ENCODE measurements at regions not wholly inside any gene's neighbourhood (a gene's known extent, or its start where the extent isn't known, plus 50 kb on each side); places are given as distances from the start of the nearest gene placed in this dataset.

DNA sequence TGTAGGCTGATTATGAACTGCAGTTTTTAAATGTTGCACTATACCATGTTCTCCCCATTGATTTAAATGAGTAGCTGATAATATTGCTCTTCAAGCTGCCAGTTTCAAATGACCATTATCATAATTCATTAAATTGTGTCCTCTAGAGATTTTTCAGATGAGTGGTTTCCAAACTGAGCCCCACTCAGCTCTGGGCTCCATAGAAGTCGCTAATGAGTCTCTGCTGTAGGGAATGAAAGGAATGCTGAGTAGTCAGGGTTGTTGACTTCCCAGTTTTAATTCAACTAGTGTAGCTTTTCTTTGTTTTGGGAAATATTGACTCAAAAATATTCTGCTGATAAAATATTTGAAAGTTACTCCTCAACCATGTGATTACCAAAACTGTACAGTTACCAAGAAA, 1081.1 kb downstream of the ARAP2 start:
- no peak overlapping the region for H2BK5ac ChIP-seq (ENCODE audit: insufficient read length, low read length)
- no peaks in the 10 kb centered on the region for H3K9me3 Mint-ChIP-seq
- H3K9me3 ChIP-seq (ENCODE audit: control insufficient read depth, low read depth, low read length) = no peaks in the 10 kb centered on the region
- H4K91ac ChIP-seq (ENCODE audit: insufficient read length, low read depth, low read length) = no peak overlapping the region
- no peaks in the 10 kb centered on the region for H3K23me2 ChIP-seq (ENCODE audit: insufficient read length, low read depth, low read length, poor library complexity, severe bottlenecking)
- no peak overlapping the region for H3K18ac ChIP-seq (ENCODE audit: insufficient read length, low read depth, low read length)
- DNase-seq = no peak
- no peak overlapping the region for H3K4me2 ChIP-seq (ENCODE audit: insufficient read depth, insufficient read length, low read length)
- H2BK15ac ChIP-seq (ENCODE audit: low read depth, low read length) = no peak overlapping the region
- no peak for TF ChIP-seq CTCF (conservative IDR thresholded peaks at IDR 0.05)
- H3K23ac ChIP-seq (ENCODE audit: insufficient read length, low read depth, low read length) = no peak overlapping the region
- H2BK12ac ChIP-seq (ENCODE audit: insufficient read length, low read depth, low read length) = no peak overlapping the region
- H3K79me2 ChIP-seq (ENCODE audit: insufficient read depth, low read length) = no peaks in the 10 kb centered on the region
- no peak overlapping the region for H3K9ac ChIP-seq (ENCODE audit: extremely low read depth, insufficient read length, low read length)
- no peak overlapping the region for H3K4me3 Mint-ChIP-seq
- no peaks in the 10 kb centered on the region for H3K27me3 Mint-ChIP-seq (ENCODE audit: low read depth)
- no CpG with 5 or more reads among the region's 1 CpG for WGBS (ENCODE audit: extremely low coverage, insufficient read length, low lambda C conversion rate)
- H3K36me3 Mint-ChIP-seq (ENCODE audit: insufficient read depth in 1 of 3, low read depth in 3 of 3) = no peaks in the 10 kb centered on the region
- H4K20me1 ChIP-seq (ENCODE audit: control insufficient read depth, insufficient read depth, insufficient read length) = no peaks in the 10 kb centered on the region
- peaks cover 2 to 3% of the 10 kb centered on the region in 2 experiments; a peak in 1 of 4 replicates for H3K4me1 Mint-ChIP-seq
- H3K79me1 ChIP-seq (ENCODE audit: insufficient read depth, low read depth, low read length, poor library complexity, severe bottlenecking) = no peaks in the 10 kb centered on the region
- no peak overlapping the region for H2BK20ac ChIP-seq (ENCODE audit: low read depth, low read length, poor library complexity, severe bottlenecking)
- H2BK120ac ChIP-seq (ENCODE audit: low read depth, low read length, poor library complexity, severe bottlenecking) = no peak overlapping the region
- H3K27ac Mint-ChIP-seq = no peak overlapping the region
- no peak overlapping the region for H4K5ac ChIP-seq (ENCODE audit: insufficient read length, low read depth, low read length)
- H4K8ac ChIP-seq (replicated peaks; ENCODE audit: insufficient read length, low read depth, low read length) = no peak overlapping the region
- no peaks in the 10 kb centered on the region; the same call in 1 of the 2 replicates for H3K4me1 ChIP-seq (ENCODE audit: insufficient read depth, low read length)
- H3K27me3 ChIP-seq (ENCODE audit: insufficient read depth, low read length) = no peaks in the 10 kb centered on the region
- no peak overlapping the region for H2AK5ac ChIP-seq (ENCODE audit: insufficient read length, low read length)
- H3K27ac ChIP-seq (ENCODE audit: insufficient read length, low read depth, low read length) = no peak overlapping the region
- no peak overlapping the region for H2AFZ ChIP-seq (ENCODE audit: low read length)
- H3K56ac ChIP-seq (ENCODE audit: insufficient read length, low read depth, low read length) = no peak overlapping the region
- no peak overlapping the region for H3K4ac ChIP-seq (ENCODE audit: low read depth, low read length)
- H3T11ph ChIP-seq (ENCODE audit: low read length) = no peak overlapping the region
- H3K14ac ChIP-seq (ENCODE audit: insufficient read depth, low read length) = no peak overlapping the region

Measured in H9 (cell line).